ENCODE measurements at regions not wholly inside any gene's neighbourhood (a gene's known extent, or its start where the extent isn't known, plus 50 kb on each side); places are given as distances from the start of the nearest gene placed in this dataset.

- 21 to 23% (median 21%) methylated on average over 2 of the region's 2 CpGs for WGBS, 3 donors
- no peak for DNase-seq
- TF ChIP-seq POLR2A (IDR thresholded peaks at IDR 0.05) = no peak
- no peak for TF ChIP-seq EP300 (IDR thresholded peaks at IDR 0.05)
- TF ChIP-seq, protein P1, sequence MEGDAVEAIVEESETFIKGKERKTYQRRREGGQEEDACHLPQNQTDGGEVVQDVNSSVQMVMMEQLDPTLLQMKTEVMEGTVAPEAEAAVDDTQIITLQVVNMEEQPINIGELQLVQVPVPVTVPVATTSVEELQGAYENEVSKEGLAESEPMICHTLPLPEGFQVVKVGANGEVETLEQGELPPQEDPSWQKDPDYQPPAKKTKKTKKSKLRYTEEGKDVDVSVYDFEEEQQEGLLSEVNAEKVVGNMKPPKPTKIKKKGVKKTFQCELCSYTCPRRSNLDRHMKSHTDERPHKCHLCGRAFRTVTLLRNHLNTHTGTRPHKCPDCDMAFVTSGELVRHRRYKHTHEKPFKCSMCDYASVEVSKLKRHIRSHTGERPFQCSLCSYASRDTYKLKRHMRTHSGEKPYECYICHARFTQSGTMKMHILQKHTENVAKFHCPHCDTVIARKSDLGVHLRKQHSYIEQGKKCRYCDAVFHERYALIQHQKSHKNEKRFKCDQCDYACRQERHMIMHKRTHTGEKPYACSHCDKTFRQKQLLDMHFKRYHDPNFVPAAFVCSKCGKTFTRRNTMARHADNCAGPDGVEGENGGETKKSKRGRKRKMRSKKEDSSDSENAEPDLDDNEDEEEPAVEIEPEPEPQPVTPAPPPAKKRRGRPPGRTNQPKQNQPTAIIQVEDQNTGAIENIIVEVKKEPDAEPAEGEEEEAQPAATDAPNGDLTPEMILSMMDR (IDR thresholded peaks at IDR 0.05) = no peak
- Histone ChIP-seq H3K4me1 (ENCODE audit: insufficient read depth) (peaks cover 25% of the 10 kb centered on the region), H3K27ac (peak overlapping the region in 1 of 2 donors; percentile 5), H3K36me3 (no peaks in the 10 kb centered on the region), H3K4me3 (no peak overlapping the region), H3K27me3 (no peaks in the 10 kb centered on the region), H3K9me3 (no peaks in the 10 kb centered on the region)
- intact Hi-C loops (cut with DNase I) = no loop called here
Observed at GRCh38 chr7:41787651-41788350, 84.9 kb upstream of the INHBA start.

DNA sequence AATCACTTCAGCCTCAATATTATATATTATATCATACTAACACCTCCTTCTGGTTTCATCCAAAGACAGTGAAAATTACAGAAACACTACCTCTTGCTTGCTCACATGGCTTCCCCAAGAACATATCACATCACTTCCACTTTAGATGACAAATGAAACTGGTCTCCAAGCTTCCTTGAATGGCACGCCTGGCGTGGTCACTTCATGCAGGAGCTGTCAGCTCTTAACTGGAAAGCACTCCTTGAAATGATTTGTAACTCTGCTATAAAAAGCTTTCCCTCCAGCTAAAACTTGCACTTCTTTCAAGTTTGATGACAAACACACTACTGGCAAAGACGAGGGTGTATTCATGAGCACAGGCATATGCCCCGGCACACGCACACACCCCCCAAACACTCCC, 84.1 kb upstream of the INHBA start:
- Histone ChIP-seq H3K4me3 (no peak overlapping the region), H3K4me1 (ENCODE audit: insufficient read depth) (peaks cover 26% of the 10 kb centered on the region), H3K27me3 (no peaks in the 10 kb centered on the region), H3K27ac (peak overlapping the region in 1 of 2 donors; percentile 82), H3K9me3 (no peaks in the 10 kb centered on the region), H3K36me3 (no peaks in the 10 kb centered on the region)
- intact Hi-C loops (cut with DNase I) = no loop called here
- 67 to 77% (median 69%) methylated on average over 5 of the region's 5 CpGs for WGBS, 3 donors
- TF ChIP-seq POLR2A (IDR thresholded peaks at IDR 0.05) = no peak
- TF ChIP-seq, protein P1 (IDR thresholded peaks at IDR 0.05) = no peak
- TF ChIP-seq EP300 (IDR thresholded peaks at IDR 0.05) = no peak
- DNase-seq = peak in 1 of 5 donors; percentile 10

- Histone ChIP-seq H3K27ac (peak overlapping the region in 1 of 2 donors; percentile 82), H3K9me3 (no peaks in the 10 kb centered on the region), H3K27me3 (no peaks in the 10 kb centered on the region), H3K36me3 (no peaks in the 10 kb centered on the region), H3K4me3 (no peak overlapping the region), H3K4me1 (ENCODE audit: insufficient read depth) (peaks cover 26% of the 10 kb centered on the region)
- intact Hi-C loops (cut with DNase I) = no loop called here
- DNase-seq = no peak
- WGBS, 3 donors = 92 to 95% (median 94%) methylated on average over 2 of the region's 2 CpGs
- TF ChIP-seq EP300 (IDR thresholded peaks at IDR 0.05) = no peak
- TF ChIP-seq, protein P1 (IDR thresholded peaks at IDR 0.05) = no peak
- no peak for TF ChIP-seq POLR2A (IDR thresholded peaks at IDR 0.05)
Observed at GRCh38 chr7:41786404-41786803, 83.5 kb upstream of the INHBA start.

DNA sequence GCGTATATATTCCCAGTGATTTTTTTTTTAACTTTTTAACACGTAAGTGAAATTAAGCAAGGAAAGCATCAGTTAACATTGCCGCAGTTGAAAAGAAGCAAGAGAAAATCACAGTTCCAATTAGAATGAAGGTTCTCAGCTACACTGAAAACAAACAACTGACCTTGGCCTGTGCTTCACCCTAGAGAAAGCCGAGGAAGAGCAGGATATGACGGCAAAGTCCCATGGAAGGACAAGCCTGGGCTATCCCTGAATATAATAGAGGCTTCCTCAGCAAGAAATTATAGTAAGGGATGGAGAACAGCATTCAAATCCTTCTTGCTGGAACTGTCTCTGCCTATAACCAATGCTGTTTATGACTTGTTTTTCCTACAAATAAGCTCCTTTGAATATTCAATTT, 83.0 kb upstream of the INHBA start:
- Histone ChIP-seq H3K27me3 (no peaks in the 10 kb centered on the region), H3K9me3 (no peaks in the 10 kb centered on the region), H3K4me3 (no peak overlapping the region), H3K4me1 (ENCODE audit: insufficient read depth) (peaks cover 26% of the 10 kb centered on the region), H3K36me3 (no peaks in the 10 kb centered on the region), H3K27ac (peak overlapping the region in 1 of 2 donors; percentile 82)
- DNase-seq = peak; percentile 40 to 72 (median 54)
- TF ChIP-seq EP300 (IDR thresholded peaks at IDR 0.05) (no peak), POLR2A (IDR thresholded peaks at IDR 0.05) (no peak)
- TF ChIP-seq, protein P1 (IDR thresholded peaks at IDR 0.05) = no peak
- intact Hi-C loops (cut with DNase I) = no loop called here
- 4 to 22% (median 14%) methylated on average over 5 of the region's 5 CpGs for WGBS, 3 donors

All from ovary (tissue), 7 donors.